ENCODE measurements at regions not wholly inside any gene's neighbourhood (a gene's known extent, or its start where the extent isn't known, plus 50 kb on each side); places are given as distances from the start of the nearest gene placed in this dataset.

DNA sequence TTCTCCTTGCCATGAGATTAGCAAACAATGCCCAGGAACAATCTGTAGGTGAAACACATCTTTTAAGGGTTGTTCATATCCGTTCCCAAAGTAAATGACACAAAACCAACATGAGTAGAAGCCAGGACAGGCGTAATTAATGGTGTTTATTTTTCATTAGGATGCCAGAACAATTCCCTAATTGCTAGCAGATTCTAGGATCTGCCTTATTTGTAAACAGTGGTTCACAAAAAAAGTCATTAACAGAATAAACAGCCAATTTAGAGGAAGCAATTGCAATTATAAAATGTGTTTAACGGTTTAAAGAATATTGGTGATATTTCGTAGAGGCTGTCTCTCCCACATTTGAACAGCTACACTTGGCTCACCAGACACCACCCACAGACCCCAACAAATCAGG, 250.6 kb upstream of the GPR26 start:
- no peak for DNase-seq

DNA sequence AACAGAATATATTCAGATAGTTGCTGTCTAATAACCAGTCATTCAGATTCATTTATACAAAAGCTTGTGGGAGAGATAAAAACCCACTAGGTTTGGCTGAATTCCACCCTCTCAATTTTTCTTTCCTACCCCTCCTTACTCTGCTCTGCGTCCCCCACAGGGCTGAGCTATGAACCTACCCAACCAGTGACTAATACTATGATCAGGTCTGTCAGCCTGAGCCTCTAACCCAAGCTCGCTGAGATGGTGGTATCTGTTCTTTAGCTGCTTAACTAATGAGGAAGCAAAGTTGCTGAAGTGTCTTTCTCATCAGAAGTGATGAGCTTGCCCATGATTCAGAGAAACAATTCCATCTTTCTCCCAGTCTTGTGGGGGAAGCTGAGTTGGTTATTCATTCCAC, 248.7 kb upstream of the GPR26 start:
- DNase-seq: no peak

- no peak for DNase-seq
These were observed 244.7 kb upstream of the GPR26 start for GRCh38 chr10:123421461-123421860.

- DNase-seq: no peak
These were observed 243.9 kb upstream of the GPR26 start for GRCh38 chr10:123422261-123422660.

GRCh38 chr10:123424537-123424936, 241.6 kb upstream of the GPR26 start:
- DNase-seq: no peak

GRCh38 chr10:123425680-123426079, 240.5 kb upstream of the GPR26 start:
- DNase-seq: no peak

GRCh38 chr10:123427165-123427786, 238.9 kb upstream of the GPR26 start:
- peak; percentile 88 to 91 for DNase-seq

GRCh38 chr10:123428391-123428790, 237.8 kb upstream of the GPR26 start:
- no peak for DNase-seq

DNA sequence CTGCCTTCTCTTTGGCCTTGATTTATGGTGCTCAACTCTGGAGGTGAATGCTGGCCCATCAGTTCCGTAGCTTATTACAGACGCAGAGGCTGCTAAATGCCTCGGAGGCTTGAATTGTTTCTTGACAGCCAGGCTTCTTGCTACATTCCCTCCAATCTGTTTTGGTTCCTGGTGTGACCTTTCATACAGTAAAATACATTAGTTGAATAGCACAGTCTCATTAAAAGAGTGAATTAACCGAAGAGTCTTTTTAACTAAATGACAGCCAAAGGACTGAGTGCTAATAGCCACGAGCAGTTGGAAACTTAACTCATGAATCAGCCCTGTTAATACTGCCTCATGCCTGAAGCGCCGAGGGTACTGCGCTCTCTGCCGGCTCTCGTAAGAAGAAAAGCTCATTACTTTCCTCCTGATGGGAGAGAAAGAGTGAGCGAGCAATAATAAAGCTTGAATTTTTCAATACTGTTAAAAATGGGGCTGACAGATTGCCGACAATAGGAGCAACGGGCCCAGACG, 236.4 kb upstream of the GPR26 start:
- no peak for DNase-seq

- DNase-seq: no peak
These were observed 232.6 kb upstream of the GPR26 start for GRCh38 chr10:123433539-123433938.

- DNase-seq: no peak
These were observed 231.6 kb upstream of the GPR26 start for GRCh38 chr10:123434435-123435039.

DNA sequence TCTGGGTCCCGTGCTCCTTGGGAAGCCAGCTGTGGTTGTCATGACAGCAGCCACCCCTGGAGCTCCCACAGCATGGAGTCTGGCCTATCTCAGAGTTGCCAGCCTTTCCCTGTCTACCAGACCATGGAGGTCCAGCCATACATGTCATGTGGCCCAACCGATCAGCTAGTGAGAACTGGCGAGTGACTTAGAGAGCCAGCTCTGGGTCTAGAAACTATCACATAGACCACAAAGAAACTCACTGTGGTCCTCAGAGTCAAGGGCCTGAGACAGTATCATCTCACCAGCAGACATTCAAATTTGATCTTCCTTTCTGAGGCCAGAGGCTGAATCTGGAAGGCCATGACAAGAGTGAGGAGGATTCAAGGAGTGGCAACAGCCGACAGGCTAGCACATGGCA, 223.3 kb upstream of the GPR26 start:
- no peak for DNase-seq

GRCh38 chr10:123443924-123444323, 222.2 kb upstream of the GPR26 start:
- no peak for DNase-seq

GRCh38 chr10:123445261-123445775, 220.8 kb upstream of the GPR26 start:
- DNase-seq: no peak

DNA sequence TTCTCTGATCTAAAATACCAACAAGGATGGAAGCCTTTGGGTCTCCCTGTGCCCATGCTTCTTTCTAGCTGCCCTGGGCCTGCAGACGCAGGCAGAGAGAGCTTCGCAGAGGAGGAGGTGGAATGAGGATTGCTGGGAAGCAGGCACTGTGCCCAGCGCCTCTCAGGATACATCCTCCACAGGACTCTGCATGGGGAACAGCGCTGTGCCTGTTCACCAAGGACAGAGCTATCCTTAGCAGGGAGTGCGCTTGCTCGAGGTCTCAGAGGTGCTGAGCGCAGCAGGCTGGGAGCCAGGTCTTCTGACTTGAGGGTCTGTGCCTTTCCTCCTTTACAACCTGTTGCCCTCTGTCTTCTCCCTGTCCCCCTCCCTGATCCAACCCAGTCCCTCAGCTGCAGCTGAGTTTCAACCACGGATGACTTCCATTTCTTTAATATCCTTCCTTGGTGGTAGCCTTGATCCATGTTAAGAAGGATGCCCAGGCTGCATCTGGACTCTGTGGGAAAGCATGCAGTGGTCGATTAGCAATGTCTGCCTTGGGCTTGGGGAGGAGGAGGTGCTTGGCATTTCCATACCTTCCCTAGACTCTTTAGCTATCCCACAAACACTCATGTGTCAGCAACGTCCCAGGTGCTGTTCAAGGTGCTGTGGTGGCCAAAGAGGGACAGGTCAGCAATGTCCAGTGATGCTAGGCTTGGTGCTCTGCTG, 219.6 kb upstream of the GPR26 start:
- no peak for DNase-seq

DNA sequence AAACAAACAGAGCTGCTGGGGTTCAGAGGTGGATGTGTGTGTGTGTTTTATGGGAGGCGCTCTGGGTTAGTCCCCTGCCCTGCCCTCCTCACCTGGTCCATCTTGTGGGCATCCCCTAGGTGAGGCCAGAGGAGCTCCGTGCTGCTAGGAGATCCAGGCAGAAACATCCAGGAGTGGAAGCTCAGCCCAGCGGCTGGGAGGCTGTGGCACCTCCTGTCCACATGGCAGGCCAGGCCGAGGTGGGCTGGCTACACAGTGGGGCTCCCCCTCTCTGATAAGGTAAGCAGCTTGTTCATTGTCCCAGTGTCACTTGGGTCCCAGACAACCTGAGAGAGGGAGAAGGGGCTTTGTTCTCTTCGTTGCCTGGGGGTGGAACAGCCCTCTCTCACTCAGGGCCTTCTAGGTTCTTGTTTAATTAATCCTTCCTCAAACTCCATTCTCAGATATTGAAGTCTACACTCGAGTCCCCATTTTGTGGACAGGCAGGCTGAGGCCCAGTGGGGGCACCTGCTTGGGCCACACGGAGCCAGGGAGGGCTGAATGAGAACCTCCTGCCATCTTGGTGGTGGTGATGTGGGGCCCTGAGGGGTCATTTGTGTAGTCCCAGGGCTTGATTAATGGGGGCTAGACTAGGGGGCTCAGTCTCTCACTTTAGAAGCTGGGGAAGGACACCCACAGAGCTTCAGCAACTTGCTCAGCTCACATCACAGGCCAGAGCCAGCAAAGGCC, 216.8 kb upstream of the GPR26 start:
- no peak for DNase-seq

DNA sequence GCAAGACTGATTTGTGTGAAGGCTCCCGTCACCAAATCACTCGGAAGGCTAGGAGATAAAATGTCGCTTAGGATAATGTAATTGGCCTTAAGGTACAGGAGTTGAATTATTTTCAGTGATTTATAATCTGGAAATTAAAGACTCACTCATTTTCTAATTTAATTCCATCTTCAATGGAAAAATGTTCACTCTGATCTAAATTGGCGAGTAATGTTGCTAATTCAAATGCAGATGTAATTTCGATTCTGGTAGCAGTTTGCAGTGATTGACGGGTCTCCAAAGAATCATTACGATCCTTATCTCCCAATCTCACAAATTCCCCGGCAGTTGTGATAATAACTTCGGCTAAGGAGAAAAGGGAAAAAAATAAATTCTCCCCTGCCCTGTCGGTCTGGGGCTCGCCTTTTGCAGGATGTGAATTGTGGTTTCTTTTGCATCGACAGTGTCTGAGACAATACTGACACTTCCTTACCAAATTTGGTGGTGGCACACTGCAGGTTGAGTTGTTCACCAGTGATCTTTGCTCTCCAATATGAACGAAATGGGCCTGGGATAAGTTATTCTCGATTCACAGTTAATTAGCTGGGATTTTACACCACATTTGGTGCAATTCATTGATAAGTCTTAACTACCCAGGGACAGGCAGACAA, 215.1 kb upstream of the GPR26 start:
- no peak for DNase-seq

DNA sequence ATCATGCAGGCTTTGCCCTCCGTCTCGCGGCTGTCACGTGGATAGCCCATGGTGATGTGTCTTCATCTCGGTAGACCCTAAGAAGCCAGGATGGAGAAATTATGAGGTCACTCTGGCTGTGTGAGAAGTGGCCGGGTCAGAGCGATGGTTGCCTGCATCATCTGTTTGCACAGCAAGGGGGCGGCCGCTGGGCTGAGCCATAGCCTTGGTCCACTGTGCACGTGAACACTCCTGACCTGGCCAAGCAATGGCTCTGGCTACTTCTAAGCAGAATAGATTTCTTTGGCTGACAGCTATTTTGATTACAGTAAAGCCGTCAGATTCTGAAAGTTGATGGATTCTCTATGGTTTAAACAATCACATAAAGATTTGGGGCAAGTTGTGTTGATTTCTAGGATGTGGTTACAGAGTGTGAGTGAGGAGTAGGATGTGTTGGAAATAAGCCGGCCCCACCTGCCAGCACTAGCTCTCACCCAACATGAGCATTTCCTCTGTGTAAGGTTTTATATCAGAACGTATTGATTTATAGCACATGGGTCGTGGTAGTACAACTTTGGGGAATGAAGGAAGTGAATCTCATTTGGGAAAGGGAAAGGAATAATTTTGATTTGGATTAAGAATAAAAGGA, 214.4 kb upstream of the GPR26 start:
- no peak for DNase-seq

DNA sequence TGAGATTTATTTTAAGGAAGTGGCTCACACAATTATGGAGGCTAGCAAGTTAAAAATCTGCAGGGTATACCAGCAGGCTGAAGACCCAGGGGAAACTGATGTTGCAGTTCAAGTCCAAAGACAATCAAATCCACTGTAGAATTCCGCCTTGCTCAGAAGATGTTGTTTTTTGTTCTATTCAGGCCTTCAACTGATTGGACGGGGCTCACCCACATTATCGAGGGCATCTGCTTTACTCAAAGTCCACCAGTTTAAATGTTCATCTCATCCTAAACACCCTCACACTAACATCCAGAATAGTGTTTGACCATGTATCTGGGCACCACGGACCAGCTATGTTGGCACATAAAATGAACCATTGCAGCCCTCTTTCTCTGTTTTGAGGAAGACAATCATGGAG, 211.2 kb upstream of the GPR26 start:
- DNase-seq: no peak

DNA sequence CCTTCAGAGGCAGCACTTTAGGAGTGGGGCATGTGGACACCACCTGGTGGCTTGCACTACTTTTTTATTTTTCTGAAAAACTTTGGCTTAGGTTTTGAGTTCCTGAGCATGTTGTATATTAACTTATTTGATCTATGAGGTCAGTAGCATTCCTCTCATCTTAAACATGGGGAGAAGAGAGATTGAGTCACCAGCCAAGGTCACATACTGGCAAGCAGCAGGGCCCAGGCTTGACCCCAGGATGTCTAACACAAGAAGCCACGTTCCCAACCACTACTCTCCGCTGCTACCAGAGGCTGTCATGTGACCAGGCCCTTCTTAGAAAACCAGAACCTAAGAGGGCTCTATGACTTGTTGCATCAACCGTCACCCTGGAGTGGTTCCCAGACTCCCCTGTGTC, 210.3 kb upstream of the GPR26 start:
- DNase-seq: no peak

DNA sequence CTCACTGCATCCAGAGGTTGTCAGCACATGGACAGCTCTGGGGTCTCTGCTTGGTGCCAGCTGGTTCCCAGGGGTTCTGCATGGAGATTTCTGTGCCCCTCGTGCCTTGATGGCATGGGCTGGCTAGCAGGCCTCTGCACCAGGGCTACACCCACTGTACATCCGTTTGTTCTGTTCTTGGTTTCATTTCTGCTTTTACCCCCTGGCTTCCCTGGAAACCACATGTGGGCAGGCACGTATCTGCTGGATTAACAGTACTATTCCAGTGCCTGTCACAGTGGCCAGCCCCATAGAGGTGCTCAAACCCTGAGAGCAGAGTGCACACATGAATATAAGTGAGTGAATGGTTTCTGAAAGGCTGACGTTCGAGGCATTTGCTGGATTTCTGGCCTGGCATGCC, 207.2 kb upstream of the GPR26 start:
- peak in 1 of 2 donors; percentile 31 for DNase-seq
